ENCODE measurements at regions not wholly inside any gene's neighbourhood (a gene's known extent, or its start where the extent isn't known, plus 50 kb on each side); places are given as distances from the start of the nearest gene placed in this dataset.

- H3K27ac ChIP-seq (ENCODE audit: low read depth, low read length) = no peak overlapping the region
- H2AFZ ChIP-seq (ENCODE audit: low read depth, low read length, poor library complexity, severe bottlenecking) = no peak overlapping the region
- ChIA-PET POLR2A (no interaction called here), CTCF (interaction anchor here (1.6 kb wide), 1 partner anchor 279 kb away, joined by 9 read pairs; no protein-coding TSS in a partner anchor), RAD21 (ENCODE audit: low non-redundant PET in 1 of 2, low total read pairs in 2 of 2, uncharacterized antibody in 2 of 2, unreplicated experiment in 2 of 2) (interaction anchor here in 1 of 2 experiments (0.6 kb wide), 1 partner anchor 219 kb away, joined by 3 read pairs; no protein-coding TSS in a partner anchor)
- no peaks in the 10 kb centered on the region for H3K36me3 ChIP-seq (ENCODE audit: control insufficient read depth in 1 of 2, insufficient read depth in 2 of 2, low read length in 2 of 2)
- DNase-seq (ENCODE audit: low read depth, low spot score) = no peak
- H3K9me3 ChIP-seq (ENCODE audit: control insufficient read depth in 1 of 2, insufficient read depth in 1 of 2, low read depth in 1 of 2, low read length in 2 of 2) = no peaks in the 10 kb centered on the region
- H3K79me2 ChIP-seq (ENCODE audit: insufficient read depth, low read length) = no peaks in the 10 kb centered on the region
- H3K4me1 ChIP-seq (ENCODE audit: control insufficient read depth in 1 of 2, insufficient read depth in 2 of 2, low read length in 2 of 2) = no peaks in the 10 kb centered on the region
- ATAC-seq = peak; percentile 49; the same call in 1 of the 2 replicates
- H3K4me3 ChIP-seq (replicated peaks in 1 of 2; ENCODE audit: low read depth in 1 of 2, low read length in 2 of 2) = no peak overlapping the region
- no peak overlapping the region for H3K4me2 ChIP-seq (ENCODE audit: low read length)
- no TSS peak for BruUV-seq (replicated peaks)
- no peaks in the 10 kb centered on the region for H4K20me1 ChIP-seq (ENCODE audit: insufficient read depth)
- H3K27me3 ChIP-seq (ENCODE audit: insufficient read depth, low read length) = no peaks in the 10 kb centered on the region
- intact Hi-C loops (cut with micrococcal nuclease) = loop anchor here (1.0 kb wide), 1 partner anchor 279 kb away; no protein-coding TSS in a partner anchor
- no peaks in the 10 kb centered on the region for H3K9me2 ChIP-seq (ENCODE audit: insufficient read depth)
- TF ChIP-seq RAD21 (IDR thresholded peaks at IDR 0.05; ENCODE audit: low read depth) = peak; percentile 43
- peak in 2 of 3 experiments; percentile 15 to 27; a peak in 2 of 6 replicates for TF ChIP-seq CTCF (IDR thresholded peaks at IDR 0.05 in 2 of 3, conservative IDR thresholded peaks at IDR 0.05 in 1 of 3; ENCODE audit: borderline replicate concordance in 1 of 3, insufficient read depth in 1 of 3, low read depth in 2 of 3, low read length in 2 of 3)
- TF ChIP-seq ZNF274 (IDR thresholded peaks at IDR 0.05; ENCODE audit: low read depth, low read length) = no peak
- no peak overlapping the region for H3K9ac ChIP-seq (ENCODE audit: low read length)
Measured at GRCh38 chr17:36768394-36768793, 167.0 kb downstream of the MRM1 start.

DNA sequence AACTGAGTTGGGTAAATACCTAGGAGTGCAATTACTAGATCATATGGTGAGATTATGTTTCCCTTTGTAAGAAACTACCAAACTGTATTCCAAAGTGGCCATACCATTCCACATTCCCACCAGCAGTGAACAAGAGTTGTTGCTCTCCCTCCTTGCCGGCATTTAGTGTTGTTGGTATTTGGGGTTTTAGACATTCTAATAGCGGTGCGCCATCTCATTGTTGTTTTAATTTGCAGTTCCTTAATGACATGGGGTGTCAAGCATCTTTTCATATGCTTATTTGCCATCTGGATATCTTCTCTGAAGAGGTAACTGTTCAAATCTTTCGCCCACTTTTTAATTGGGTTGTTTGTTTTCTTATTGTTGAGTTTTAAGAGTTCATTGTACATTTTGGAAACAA is 164.2 kb upstream of the LHX1 start:
- no peaks in the 10 kb centered on the region for H3K9me2 ChIP-seq (ENCODE audit: insufficient read depth)
- no peaks in the 10 kb centered on the region for H4K20me1 ChIP-seq (ENCODE audit: insufficient read depth)
- CTCF ChIA-PET = no interaction called here
- no peak overlapping the region for H3K4me2 ChIP-seq (ENCODE audit: low read length)
- H3K4me3 ChIP-seq (replicated peaks in 1 of 2; ENCODE audit: low read depth in 1 of 2, low read length in 2 of 2) = no peak overlapping the region
- BruUV-seq (replicated peaks) = no TSS peak
- RAD21 ChIA-PET (ENCODE audit: low non-redundant PET in 1 of 2, low total read pairs in 2 of 2, uncharacterized antibody in 2 of 2, unreplicated experiment in 2 of 2) = no interaction called here
- ATAC-seq = no peak
- no peak overlapping the region for H2AFZ ChIP-seq (ENCODE audit: low read depth, low read length, poor library complexity, severe bottlenecking)
- no peaks in the 10 kb centered on the region for H3K79me2 ChIP-seq (ENCODE audit: insufficient read depth, low read length)
- no peaks in the 10 kb centered on the region for H3K9me3 ChIP-seq (ENCODE audit: control insufficient read depth in 1 of 2, insufficient read depth in 1 of 2, low read depth in 1 of 2, low read length in 2 of 2)
- H3K4me1 ChIP-seq (ENCODE audit: control insufficient read depth in 1 of 2, insufficient read depth in 2 of 2, low read length in 2 of 2) = no peaks in the 10 kb centered on the region
- H3K27me3 ChIP-seq (ENCODE audit: insufficient read depth, low read length) = peaks cover 23% of the 10 kb centered on the region; the same call in 1 of the 2 replicates
- POLR2A ChIA-PET = no interaction called here
- intact Hi-C loops (cut with micrococcal nuclease) = no loop called here
- no peak for DNase-seq (ENCODE audit: low read depth, low spot score)
- TF ChIP-seq, protein P1, sequence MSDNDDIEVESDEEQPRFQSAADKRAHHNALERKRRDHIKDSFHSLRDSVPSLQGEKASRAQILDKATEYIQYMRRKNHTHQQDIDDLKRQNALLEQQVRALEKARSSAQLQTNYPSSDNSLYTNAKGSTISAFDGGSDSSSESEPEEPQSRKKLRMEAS (IDR thresholded peaks at IDR 0.05) = no peak
- no peak for TF ChIP-seq CBX3 (IDR thresholded peaks at IDR 0.05; ENCODE audit: low read depth)
- TF ChIP-seq, protein P2, sequence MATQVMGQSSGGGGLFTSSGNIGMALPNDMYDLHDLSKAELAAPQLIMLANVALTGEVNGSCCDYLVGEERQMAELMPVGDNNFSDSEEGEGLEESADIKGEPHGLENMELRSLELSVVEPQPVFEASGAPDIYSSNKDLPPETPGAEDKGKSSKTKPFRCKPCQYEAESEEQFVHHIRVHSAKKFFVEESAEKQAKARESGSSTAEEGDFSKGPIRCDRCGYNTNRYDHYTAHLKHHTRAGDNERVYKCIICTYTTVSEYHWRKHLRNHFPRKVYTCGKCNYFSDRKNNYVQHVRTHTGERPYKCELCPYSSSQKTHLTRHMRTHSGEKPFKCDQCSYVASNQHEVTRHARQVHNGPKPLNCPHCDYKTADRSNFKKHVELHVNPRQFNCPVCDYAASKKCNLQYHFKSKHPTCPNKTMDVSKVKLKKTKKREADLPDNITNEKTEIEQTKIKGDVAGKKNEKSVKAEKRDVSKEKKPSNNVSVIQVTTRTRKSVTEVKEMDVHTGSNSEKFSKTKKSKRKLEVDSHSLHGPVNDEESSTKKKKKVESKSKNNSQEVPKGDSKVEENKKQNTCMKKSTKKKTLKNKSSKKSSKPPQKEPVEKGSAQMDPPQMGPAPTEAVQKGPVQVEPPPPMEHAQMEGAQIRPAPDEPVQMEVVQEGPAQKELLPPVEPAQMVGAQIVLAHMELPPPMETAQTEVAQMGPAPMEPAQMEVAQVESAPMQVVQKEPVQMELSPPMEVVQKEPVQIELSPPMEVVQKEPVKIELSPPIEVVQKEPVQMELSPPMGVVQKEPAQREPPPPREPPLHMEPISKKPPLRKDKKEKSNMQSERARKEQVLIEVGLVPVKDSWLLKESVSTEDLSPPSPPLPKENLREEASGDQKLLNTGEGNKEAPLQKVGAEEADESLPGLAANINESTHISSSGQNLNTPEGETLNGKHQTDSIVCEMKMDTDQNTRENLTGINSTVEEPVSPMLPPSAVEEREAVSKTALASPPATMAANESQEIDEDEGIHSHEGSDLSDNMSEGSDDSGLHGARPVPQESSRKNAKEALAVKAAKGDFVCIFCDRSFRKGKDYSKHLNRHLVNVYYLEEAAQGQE (IDR thresholded peaks at IDR 0.05; ENCODE audit: low read depth) = no peak
- H3K9ac ChIP-seq (ENCODE audit: low read length) = no peak overlapping the region
- no peak overlapping the region for H3K27ac ChIP-seq (ENCODE audit: low read depth, low read length)
- H3K36me3 ChIP-seq (ENCODE audit: control insufficient read depth in 1 of 2, insufficient read depth in 2 of 2, low read length in 2 of 2) = no peaks in the 10 kb centered on the region
